GM19023 (cell line): ENCODE measurements at regions not wholly inside any gene's neighbourhood (a gene's known extent, or its start where the extent isn't known, plus 50 kb on each side); places are given as distances from the start of the nearest gene placed in this dataset.

Experiments
- ATAC-seq: cut with Tn5 transposase; IDR thresholded peaks from one replicate; pipeline ENCODE4 v1.9.1; 2021; ENCODE audit warnings: mild to moderate bottlenecking, moderate library complexity; ENCODE audit not compliant: unreplicated experiment

- no peak for ATAC-seq
Measured at GRCh38 chr2:3005859-3006501, 371.6 kb downstream of the EIPR1 start.

GRCh38 chr2:3001615-3002560 is 375.7 kb downstream of the EIPR1 start:
- no peak for ATAC-seq

GRCh38 chr2:3000968-3001367 is 376.6 kb downstream of the EIPR1 start:
- no peak for ATAC-seq

- ATAC-seq, result no peak
Measured at GRCh38 chr2:3000125-3000524, 377.5 kb downstream of the EIPR1 start.

GRCh38 chr2:2998971-2999370 is 378.6 kb downstream of the EIPR1 start:
- ATAC-seq, result no peak

- ATAC-seq, result no peak
Measured at GRCh38 chr2:2993172-2993692, 384.4 kb downstream of the EIPR1 start.

- ATAC-seq, result no peak
Measured at GRCh38 chr2:2992634-2993033, 385.0 kb downstream of the EIPR1 start.

GRCh38 chr2:2985020-2985419 is 392.6 kb downstream of the EIPR1 start:
- ATAC-seq, result no peak

- ATAC-seq, result no peak
Measured at GRCh38 chr2:2981000-2981399, 396.6 kb downstream of the EIPR1 start.

- no peak for ATAC-seq
Measured at GRCh38 chr2:2974982-2975381, 402.6 kb downstream of the EIPR1 start.

- no peak for ATAC-seq
Measured at GRCh38 chr2:2960441-2961133, 417.0 kb downstream of the EIPR1 start.

- ATAC-seq, result no peak
Measured at GRCh38 chr2:2950403-2950952, 427.1 kb downstream of the EIPR1 start.

- no peak for ATAC-seq
Measured at GRCh38 chr2:2947406-2947805, 430.2 kb downstream of the EIPR1 start.

GRCh38 chr2:2942906-2943305 is 434.7 kb downstream of the EIPR1 start:
- no peak for ATAC-seq

GRCh38 chr2:2942225-2942624 is 435.4 kb downstream of the EIPR1 start:
- ATAC-seq, result no peak

- ATAC-seq, result no peak
Measured at GRCh38 chr2:2941205-2941604, 436.4 kb downstream of the EIPR1 start.

GRCh38 chr2:2940702-2941101 is 436.9 kb downstream of the EIPR1 start:
- ATAC-seq, result no peak

- no peak for ATAC-seq
Measured at GRCh38 chr2:2940061-2940460, 437.6 kb downstream of the EIPR1 start.

- ATAC-seq, result no peak
Measured at GRCh38 chr2:2939078-2939795, 438.4 kb downstream of the EIPR1 start.

- no peak for ATAC-seq
Measured at GRCh38 chr2:2938481-2938880, 439.1 kb downstream of the EIPR1 start.
